B cell (primary cell): ENCODE measurements at regions not wholly inside any gene's neighbourhood (a gene's known extent, or its start where the extent isn't known, plus 50 kb on each side); places are given as distances from the start of the nearest gene placed in this dataset.

Experiments used
- ATAC-seq: fragments of 200-7000 bp; cut with Tn5 transposase; one replicate; pipeline ENCODE4 v1.10.0; 2021; ENCODE audit warnings: low read depth, mild to moderate bottlenecking, moderate number of reproducible peaks, moderate library complexity
- CTCF ChIA-PET: fragments of 350-600 bp; sonication (Branson Sonifier 250); formaldehyde crosslinking; loops from one replicate; lab custom pipeline; 2021; ENCODE audit warnings: antibody characterized with exemption, inconsistent platforms; lab: Charles Lee
- POLR2A ChIA-PET: fragments of 350-600 bp; sonication (Branson Sonifier 250); formaldehyde crosslinking; loops from one replicate; lab custom pipeline; 2021; ENCODE audit warnings: antibody characterized with exemption; lab: Charles Lee
- DNase-seq: peaks from one replicate; pipeline ENCODE4 v3.0.0; 2013
- H2AFZ ChIP-seq: 2 replicates; pipeline ENCODE4 v1.6.1; 2012; ENCODE audit warnings: mild to moderate bottlenecking, low read depth, low read length; ENCODE audit not compliant: insufficient read depth, poor library complexity, severe bottlenecking
- H3K27ac ChIP-seq, 2 donors: 1 replicate in 1 of 2; 2 replicates in 1 of 2; pipeline ENCODE4 v1.5.1; 2012 to 2013; ENCODE audit warnings: low read length in 2 of 2, mild to moderate bottlenecking in 2 of 2, moderate library complexity in 1 of 2
- H3K27me3 ChIP-seq, 4 experiments: fragments of 200-600 bp in 1 of 4; sonication (generic) in 1 of 4; replicated peaks in 1 of 4; 1 replicate in 2 of 4; 2 replicates in 2 of 4; pipeline versions ENCODE4 v1.6.1 to v1.7.0; 2013 to 2016; ENCODE audit warnings: low read length in 3 of 4, mild to moderate bottlenecking in 2 of 4, mixed read lengths in 1 of 4, moderate library complexity in 1 of 4; ENCODE audit not compliant: insufficient read depth in 4 of 4, control insufficient read depth in 3 of 4; ENCODE audit errors: control extremely low read depth in 1 of 4
- H3K36me3 ChIP-seq, 2 experiments: replicated peaks in 1 of 2; 1 replicate in 1 of 2; 2 replicates in 1 of 2; pipeline versions ENCODE4 v1.6.1 to v1.7.1; 2013; ENCODE audit warnings: low read length in 1 of 2; ENCODE audit not compliant: insufficient read depth in 2 of 2, control insufficient read depth in 1 of 2; ENCODE audit errors: control extremely low read depth in 1 of 2, extremely low read depth in 1 of 2
- H3K4me1 ChIP-seq, 2 donors: fragments of 200-600 bp in 1 of 2; sonication (generic) in 1 of 2; 1 replicate in 1 of 2; 2 replicates in 1 of 2; pipeline versions ENCODE4 v1.5.1 to v1.6.1; 2013 to 2017; ENCODE audit warnings: low read length in 2 of 2; ENCODE audit not compliant: control insufficient read depth in 2 of 2, insufficient read depth in 2 of 2
- H3K4me2 ChIP-seq: replicated peaks from 2 replicates; pipeline ENCODE3; 2012; ENCODE audit warnings: mild to moderate bottlenecking, low read depth, low read length; ENCODE audit not compliant: poor library complexity, severe bottlenecking
- H3K4me3 ChIP-seq, 5 experiments: fragments of 200-600 bp in 1 of 5; sonication (generic) in 1 of 5; 1 replicate in 3 of 5; 2 replicates in 2 of 5; pipeline versions ENCODE4 v1.5.1 to v1.7.0; 2011 to 2016; ENCODE audit warnings: low read length in 4 of 5, mild to moderate bottlenecking in 4 of 5, low read depth in 2 of 5, control low read depth in 1 of 5, moderate library complexity in 1 of 5; ENCODE audit not compliant: insufficient read depth in 1 of 5; ENCODE audit errors: control extremely low read depth in 1 of 5, extremely low read depth in 1 of 5
- H3K79me2 ChIP-seq: fragments of 200-600 bp; sonication (generic); one replicate; pipeline ENCODE4 v1.6.0; 2016; ENCODE audit warnings: low read length; ENCODE audit not compliant: control insufficient read depth, insufficient read depth
- H3K9ac ChIP-seq: fragments of 200-600 bp; sonication (generic); 2 replicates; pipeline ENCODE4 v1.6.1; 2017; ENCODE audit warnings: mild to moderate bottlenecking, low read length, moderate library complexity
- H3K9me3 ChIP-seq, 3 donors: one replicate each; pipeline versions ENCODE4 v1.6.1 to v1.7.1; 2013; ENCODE audit warnings: low read length in 2 of 3; ENCODE audit not compliant: control insufficient read depth in 2 of 3, insufficient read depth in 1 of 3; ENCODE audit errors: control extremely low read depth in 1 of 3
- H4K20me1 ChIP-seq: 2 replicates; pipeline ENCODE4 v1.6.0; 2012; ENCODE audit warnings: mild to moderate bottlenecking, low read length; ENCODE audit not compliant: insufficient read depth, control insufficient read depth, poor library complexity, severe bottlenecking
- H3K27ac Mint-ChIP-seq: one replicate; pipeline ENCODE4 v1.8.0; 2021; ENCODE audit warnings: mixed read lengths
- H3K27me3 Mint-ChIP-seq: one replicate; pipeline ENCODE4 v1.8.0; 2021; ENCODE audit warnings: mixed read lengths
- H3K4me1 Mint-ChIP-seq: one replicate; pipeline ENCODE4 v1.8.0; 2021; ENCODE audit warnings: mixed read lengths
- H3K4me3 Mint-ChIP-seq: one replicate; pipeline ENCODE4 v1.8.0; 2021; ENCODE audit warnings: mixed read lengths
- H3K9me3 Mint-ChIP-seq: one replicate; pipeline ENCODE4 v1.8.0; 2022; ENCODE audit warnings: mixed read lengths; ENCODE audit not compliant: insufficient read depth
- EZH2 ChIP-seq: IDR thresholded peaks from 2 replicates; pipeline ENCODE4 v1.6.1; 2012; ENCODE audit warnings: borderline replicate concordance, low read depth, mild to moderate bottlenecking, moderate library complexity, low read length; ENCODE audit not compliant: insufficient read depth, poor library complexity, severe bottlenecking
- WGBS: methylation state at CpG from one replicate; pipeline ENCODE4 v1.1.5; 2013; ENCODE audit warnings: missing lambda C conversion rate; ENCODE audit not compliant: insufficient coverage; 5-methylcytosine and 5-hydroxymethylcytosine counted together
- intact Hi-C: fragments of 100-400 bp; cut with micrococcal nuclease; formaldehyde crosslinking; loops from one replicate; pipeline ENCODE4 v1.10.0; 2022
- TF ChIP-seq, protein P1 (sequence below): fragments of 200-600 bp; IDR thresholded peaks from one replicate; pipeline ENCODE4 v1.8.0; 2022; ENCODE audit warnings: antibody characterized with exemption, mild to moderate bottlenecking

DNA sequence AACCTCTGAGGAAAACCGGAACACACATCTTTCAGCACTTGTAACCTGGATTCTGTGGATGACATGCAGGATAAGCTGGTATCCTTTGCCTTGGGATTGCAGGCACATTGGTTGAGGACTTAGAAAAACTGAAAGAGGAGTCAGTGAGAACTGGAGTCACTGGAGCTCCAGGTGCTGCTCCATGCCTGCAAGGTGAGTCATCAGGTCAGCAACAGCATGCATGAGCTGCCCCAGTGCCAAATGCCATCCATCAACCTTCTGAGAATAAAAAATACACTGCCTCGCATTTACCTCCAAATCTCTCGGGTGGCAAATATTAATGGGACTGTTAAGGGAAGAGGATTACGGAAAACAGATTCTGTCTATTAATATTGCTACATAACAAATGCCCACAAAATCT lies 729.1 kb downstream of the NTRK3 start:
- H3K4me1 ChIP-seq = no peaks in the 10 kb centered on the region
- DNase-seq = no peak
- ChIA-PET POLR2A (no interaction called here), CTCF (no interaction called here)
- no peaks in the 10 kb centered on the region for H3K27me3 ChIP-seq
- H3K9me3 ChIP-seq = no peaks in the 10 kb centered on the region
- no peaks in the 10 kb centered on the region for H3K79me2 ChIP-seq
- H3K4me2 ChIP-seq = no peak overlapping the region
- H3K4me3 Mint-ChIP-seq = no peak overlapping the region
- no peak overlapping the region for H3K4me3 ChIP-seq
- H4K20me1 ChIP-seq = no peaks in the 10 kb centered on the region
- H3K36me3 ChIP-seq = no peaks in the 10 kb centered on the region
- no peak overlapping the region for H2AFZ ChIP-seq
- no peak overlapping the region for H3K27ac ChIP-seq
- ATAC-seq = no peak
- TF ChIP-seq, protein P1, sequence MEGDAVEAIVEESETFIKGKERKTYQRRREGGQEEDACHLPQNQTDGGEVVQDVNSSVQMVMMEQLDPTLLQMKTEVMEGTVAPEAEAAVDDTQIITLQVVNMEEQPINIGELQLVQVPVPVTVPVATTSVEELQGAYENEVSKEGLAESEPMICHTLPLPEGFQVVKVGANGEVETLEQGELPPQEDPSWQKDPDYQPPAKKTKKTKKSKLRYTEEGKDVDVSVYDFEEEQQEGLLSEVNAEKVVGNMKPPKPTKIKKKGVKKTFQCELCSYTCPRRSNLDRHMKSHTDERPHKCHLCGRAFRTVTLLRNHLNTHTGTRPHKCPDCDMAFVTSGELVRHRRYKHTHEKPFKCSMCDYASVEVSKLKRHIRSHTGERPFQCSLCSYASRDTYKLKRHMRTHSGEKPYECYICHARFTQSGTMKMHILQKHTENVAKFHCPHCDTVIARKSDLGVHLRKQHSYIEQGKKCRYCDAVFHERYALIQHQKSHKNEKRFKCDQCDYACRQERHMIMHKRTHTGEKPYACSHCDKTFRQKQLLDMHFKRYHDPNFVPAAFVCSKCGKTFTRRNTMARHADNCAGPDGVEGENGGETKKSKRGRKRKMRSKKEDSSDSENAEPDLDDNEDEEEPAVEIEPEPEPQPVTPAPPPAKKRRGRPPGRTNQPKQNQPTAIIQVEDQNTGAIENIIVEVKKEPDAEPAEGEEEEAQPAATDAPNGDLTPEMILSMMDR = no peak
- TF ChIP-seq EZH2 = no peak
- H3K9me3 Mint-ChIP-seq = peaks cover 10% of the 10 kb centered on the region
- no peak overlapping the region for H3K27ac Mint-ChIP-seq
- H3K27me3 Mint-ChIP-seq = no peaks in the 10 kb centered on the region
- no peak overlapping the region for H3K9ac ChIP-seq
- intact Hi-C loops = no loop called here
- H3K4me1 Mint-ChIP-seq = no peaks in the 10 kb centered on the region
- no CpG with 5 or more reads among the region's 4 CpGs for WGBS

- DNase-seq (no peak), ATAC-seq (no peak)
- Histone ChIP-seq H3K4me1 (no peaks in the 10 kb centered on the region), H3K36me3 (no peaks in the 10 kb centered on the region), H2AFZ (no peak overlapping the region), H3K4me3 (no peak overlapping the region), H3K9me3 (no peaks in the 10 kb centered on the region), H3K27ac (no peak overlapping the region), H3K27me3 (no peaks in the 10 kb centered on the region), H3K9ac (no peak overlapping the region), H3K79me2 (no peaks in the 10 kb centered on the region), H4K20me1 (no peaks in the 10 kb centered on the region), H3K4me2 (no peak overlapping the region)
- intact Hi-C loops = no loop called here
- Mint-ChIP-seq H3K27me3 (no peaks in the 10 kb centered on the region), H3K4me1 (no peaks in the 10 kb centered on the region), H3K27ac (no peak overlapping the region), H3K9me3 (peaks cover 11% of the 10 kb centered on the region), H3K4me3 (no peak overlapping the region)
- 100% methylated on average over 1 of the region's 2 CpGs for WGBS
- CTCF ChIA-PET = no interaction called here
- POLR2A ChIA-PET = no interaction called here
- TF ChIP-seq, protein P1 = no peak
- TF ChIP-seq EZH2 = no peak
These were observed 733.0 kb downstream of the NTRK3 start for GRCh38 chr15:87523516-87523915.
